GM23338 (cell line): ENCODE measurements at regions not wholly inside any gene's neighbourhood (a gene's known extent, or its start where the extent isn't known, plus 50 kb on each side); places are given as distances from the start of the nearest gene placed in this dataset.

Experiments
- CTCF ChIP-seq, 2 experiments: fragments of 200-600 bp in 1 of 2; sonication (generic) in 1 of 2; conservative IDR thresholded peaks; 2 replicates each; pipeline versions ENCODE4 v1.5.1 to v1.6.1; 2016 to 2017; ENCODE audit warnings: antibody characterized with exemption in 2 of 2, low read depth in 2 of 2, mild to moderate bottlenecking in 2 of 2, moderate library complexity in 1 of 2
- EZH2 ChIP-seq: fragments of 200-600 bp; sonication (generic); IDR thresholded peaks from one replicate; pipeline ENCODE4 v1.8.0; 2017; ENCODE audit warnings: antibody characterized with exemption, mild to moderate bottlenecking, low read depth; ENCODE audit not compliant: unreplicated experiment
- JUNB ChIP-seq: IDR thresholded peaks from one replicate; pipeline ENCODE4 v1.6.1; 2016; ENCODE audit warnings: antibody characterized with exemption; ENCODE audit not compliant: unreplicated experiment
- POLR2AphosphoS5 ChIP-seq: IDR thresholded peaks from 2 replicates; pipeline ENCODE4 v1.6.1; 2016; ENCODE audit warnings: antibody characterized with exemption, low read depth
- REST ChIP-seq: IDR thresholded peaks from one replicate; pipeline ENCODE4 v1.6.1; 2018; ENCODE audit warnings: antibody characterized with exemption; ENCODE audit not compliant: unreplicated experiment
- STAT1 ChIP-seq: IDR thresholded peaks from one replicate; pipeline ENCODE4 v1.6.1; 2016; ENCODE audit warnings: antibody characterized with exemption; ENCODE audit not compliant: unreplicated experiment

- no peak for TF ChIP-seq CTCF (conservative IDR thresholded peaks at IDR 0.05; ENCODE audit: low read depth in 2 of 2)
- no peak for TF ChIP-seq POLR2AphosphoS5
- no peak for TF ChIP-seq EZH2
- no peak for TF ChIP-seq REST
- TF ChIP-seq JUNB: no peak
- TF ChIP-seq STAT1: no peak
Observed at GRCh38 chr5:60356745-60357144, 343.2 kb downstream of the DEPDC1B start.
